Epithelial cell of esophagus (primary cell): ENCODE measurements at regions not wholly inside any gene's neighbourhood (a gene's known extent, or its start where the extent isn't known, plus 50 kb on each side); places are given as distances from the start of the nearest gene placed in this dataset.

Source experiments
- DNase-seq: peaks from one replicate; pipeline ENCODE4 v3.0.0; 2010; ENCODE audit warnings: low read depth
- H3K4me3 ChIP-seq: 2 replicates; pipeline ENCODE4 v1.5.1; 2011; ENCODE audit warnings: mild to moderate bottlenecking, low read length, control low read depth
- TF ChIP-seq, protein P1 (sequence below): IDR thresholded peaks from 2 replicates; pipeline ENCODE4 v1.5.1; 2011; ENCODE audit warnings: low read depth, mild to moderate bottlenecking, low read length, control low read depth, inconsistent platforms; ENCODE audit not compliant: insufficient read depth; ENCODE audit errors: missing control alignments

DNA sequence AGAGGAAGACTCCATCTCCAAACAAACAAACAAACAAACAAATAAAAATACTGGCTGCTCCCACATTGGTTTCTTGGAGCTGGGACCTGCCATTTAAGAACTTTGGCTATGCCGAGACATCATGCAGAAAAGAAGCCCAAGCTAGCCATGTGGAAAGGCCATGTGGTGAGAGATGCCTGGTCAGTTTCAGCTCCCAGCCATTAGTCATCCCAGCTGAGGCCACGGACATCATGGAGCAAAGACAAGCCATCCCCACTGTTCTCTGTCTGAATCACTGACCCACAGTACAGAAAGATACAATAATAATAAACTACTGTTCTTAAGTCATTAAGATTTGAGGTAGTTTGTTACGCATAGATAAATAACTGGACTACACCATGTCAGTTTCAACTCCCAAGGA, 70.0 kb upstream of the PCBD1 start:
- no peak overlapping the region for H3K4me3 ChIP-seq
- no peak for DNase-seq
- TF ChIP-seq, protein P1, sequence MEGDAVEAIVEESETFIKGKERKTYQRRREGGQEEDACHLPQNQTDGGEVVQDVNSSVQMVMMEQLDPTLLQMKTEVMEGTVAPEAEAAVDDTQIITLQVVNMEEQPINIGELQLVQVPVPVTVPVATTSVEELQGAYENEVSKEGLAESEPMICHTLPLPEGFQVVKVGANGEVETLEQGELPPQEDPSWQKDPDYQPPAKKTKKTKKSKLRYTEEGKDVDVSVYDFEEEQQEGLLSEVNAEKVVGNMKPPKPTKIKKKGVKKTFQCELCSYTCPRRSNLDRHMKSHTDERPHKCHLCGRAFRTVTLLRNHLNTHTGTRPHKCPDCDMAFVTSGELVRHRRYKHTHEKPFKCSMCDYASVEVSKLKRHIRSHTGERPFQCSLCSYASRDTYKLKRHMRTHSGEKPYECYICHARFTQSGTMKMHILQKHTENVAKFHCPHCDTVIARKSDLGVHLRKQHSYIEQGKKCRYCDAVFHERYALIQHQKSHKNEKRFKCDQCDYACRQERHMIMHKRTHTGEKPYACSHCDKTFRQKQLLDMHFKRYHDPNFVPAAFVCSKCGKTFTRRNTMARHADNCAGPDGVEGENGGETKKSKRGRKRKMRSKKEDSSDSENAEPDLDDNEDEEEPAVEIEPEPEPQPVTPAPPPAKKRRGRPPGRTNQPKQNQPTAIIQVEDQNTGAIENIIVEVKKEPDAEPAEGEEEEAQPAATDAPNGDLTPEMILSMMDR: no peak

DNA sequence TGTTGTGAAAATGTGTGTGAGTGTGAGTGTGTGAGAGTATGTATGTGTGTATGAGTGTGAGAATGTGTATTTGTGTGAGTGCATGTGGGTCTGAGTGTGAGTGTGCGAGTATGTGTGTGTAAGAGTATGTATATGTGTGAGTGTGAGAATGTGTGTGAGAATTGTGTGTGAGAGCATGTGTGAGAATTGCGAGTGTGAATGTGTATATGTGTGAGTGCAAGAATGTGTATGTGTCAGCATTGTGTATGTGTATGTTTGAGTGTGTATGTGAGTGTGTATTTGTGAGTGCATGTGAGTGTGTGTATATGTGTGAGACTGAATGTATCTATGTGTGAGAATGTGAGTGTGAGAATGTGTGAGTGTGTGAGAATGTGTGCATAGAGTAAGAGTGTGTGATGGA, 72.0 kb upstream of the PCBD1 start:
- DNase-seq: no peak
- no peak overlapping the region for H3K4me3 ChIP-seq
- TF ChIP-seq, protein P1: no peak

GRCh38 chr10:70960783-70961570, 72.6 kb upstream of the PCBD1 start:
- no peak for DNase-seq
- TF ChIP-seq, protein P1: no peak
- no peak overlapping the region for H3K4me3 ChIP-seq

GRCh38 chr10:70962686-70963085, 74.3 kb upstream of the PCBD1 start:
- no peak overlapping the region for H3K4me3 ChIP-seq
- TF ChIP-seq, protein P1: no peak

DNA sequence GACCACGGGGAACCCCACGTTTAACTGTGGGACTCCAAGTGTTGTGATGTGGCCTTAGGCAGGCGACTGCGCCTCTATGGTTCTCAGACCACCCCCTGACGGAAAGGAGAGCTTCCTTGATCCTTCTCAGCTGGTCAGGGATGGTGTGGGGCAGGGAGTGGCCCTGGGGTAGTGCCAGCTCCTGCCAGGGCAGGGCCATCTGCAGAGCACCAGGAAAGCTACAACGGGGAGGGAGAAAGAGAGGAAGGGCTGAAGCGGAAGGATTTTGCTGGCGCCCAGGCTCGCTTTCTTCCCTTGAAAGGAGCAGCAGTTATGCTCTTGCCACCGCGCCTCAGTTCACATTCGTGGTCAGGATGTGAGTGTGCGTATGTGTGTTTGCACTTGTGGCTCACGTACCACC, 74.9 kb upstream of the PCBD1 start:
- no peak for DNase-seq
- TF ChIP-seq, protein P1: no peak
- H3K4me3 ChIP-seq: no peak overlapping the region

More at GRCh38 chr10:70962686-70963085, 74.3 kb upstream of the PCBD1 start:
- no peak for DNase-seq

GRCh38 chr10:70964245-70964644, 75.9 kb upstream of the PCBD1 start:
- no peak for DNase-seq
- TF ChIP-seq, protein P1: no peak
- H3K4me3 ChIP-seq: no peak overlapping the region

DNA sequence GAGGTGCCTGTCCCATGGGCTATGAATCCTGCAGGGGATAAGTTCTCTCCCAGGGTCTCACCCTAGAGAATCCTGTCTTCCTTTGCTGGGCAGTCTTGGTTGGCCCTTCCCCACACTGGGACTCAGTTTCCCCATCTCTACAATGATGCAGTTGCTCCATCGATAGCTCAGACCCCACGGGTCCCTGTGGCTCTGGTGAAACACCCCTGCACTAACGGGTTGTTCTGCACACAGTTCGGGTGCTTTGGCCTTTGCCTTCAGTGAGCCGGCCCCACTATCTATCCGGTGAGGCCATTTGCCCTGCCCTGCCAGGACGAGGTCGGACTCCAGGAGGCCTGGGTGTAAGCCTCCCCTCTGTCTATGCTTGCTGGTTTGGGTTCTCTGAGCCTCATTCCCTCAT, 76.5 kb upstream of the PCBD1 start:
- TF ChIP-seq, protein P1: no peak
- DNase-seq: no peak
- no peak overlapping the region for H3K4me3 ChIP-seq
